ENCODE measurements at regions not wholly inside any gene's neighbourhood (a gene's known extent, or its start where the extent isn't known, plus 50 kb on each side); places are given as distances from the start of the nearest gene placed in this dataset.
A peak's percentile ranks its signal among the peaks of the same experiment; 100 is the strongest.
"Not testable (repeated sequence)": the region's sequence is repeated elsewhere in the genome, so short reads cannot be mapped to it uniquely, and the experiment has no call there.

GRCh38 chr5:133865113-133865512 lies 103.3 kb downstream of the C5orf15 start:
- Mint-ChIP-seq H3K4me1 (ENCODE audit: low read depth) (peaks cover 13% of the 10 kb centered on the region), H3K9me3 (ENCODE audit: low read depth) (no peaks in the 10 kb centered on the region), H3K4me3 (ENCODE audit: low read depth) (no peak overlapping the region), H3K27me3 (peaks cover 29% of the 10 kb centered on the region), H3K36me3 (ENCODE audit: insufficient read depth) (no peaks in the 10 kb centered on the region), H3K27ac (no peak overlapping the region)
- DNase-seq (ENCODE audit: low spot score, unreplicated experiment), result no peak
- TF ChIP-seq CTCF (IDR thresholded peaks at IDR 0.05; ENCODE audit: unreplicated experiment), result no peak

- no peak for TF ChIP-seq CTCF (IDR thresholded peaks at IDR 0.05; ENCODE audit: unreplicated experiment)
- Mint-ChIP-seq H3K27ac (no peak overlapping the region), H3K36me3 (ENCODE audit: insufficient read depth) (no peaks in the 10 kb centered on the region), H3K9me3 (ENCODE audit: low read depth) (peaks cover under 1% of the 10 kb centered on the region), H3K4me1 (ENCODE audit: low read depth) (peaks cover 13% of the 10 kb centered on the region), H3K4me3 (ENCODE audit: low read depth) (no peak overlapping the region), H3K27me3 (peaks cover 29% of the 10 kb centered on the region)
- DNase-seq (ENCODE audit: low spot score, unreplicated experiment), result no peak
Observed at GRCh38 chr5:133864711-133865110, 103.7 kb downstream of the C5orf15 start.

GRCh38 chr5:133863857-133864585 lies 104.4 kb downstream of the C5orf15 start:
- H3K4me3 Mint-ChIP-seq (ENCODE audit: low read depth), result no peak overlapping the region
- H3K36me3 Mint-ChIP-seq (ENCODE audit: insufficient read depth), result peaks cover 1% of the 10 kb centered on the region
- DNase-seq (ENCODE audit: low spot score, unreplicated experiment), result no peak
- peaks cover 7% of the 10 kb centered on the region for H3K9me3 Mint-ChIP-seq (ENCODE audit: low read depth)
- no peak for TF ChIP-seq CTCF (IDR thresholded peaks at IDR 0.05; ENCODE audit: unreplicated experiment)
- H3K27ac Mint-ChIP-seq, result no peak overlapping the region
- peaks cover 7% of the 10 kb centered on the region for H3K4me1 Mint-ChIP-seq (ENCODE audit: low read depth)
- peaks cover 29% of the 10 kb centered on the region for H3K27me3 Mint-ChIP-seq

GRCh38 chr5:133861161-133861737 lies 107.2 kb downstream of the C5orf15 start:
- TF ChIP-seq CTCF (IDR thresholded peaks at IDR 0.05; ENCODE audit: unreplicated experiment), result no peak
- no peak for DNase-seq (ENCODE audit: low spot score, unreplicated experiment)
- peaks cover 17% of the 10 kb centered on the region for H3K27me3 Mint-ChIP-seq
- H3K4me3 Mint-ChIP-seq (ENCODE audit: low read depth), result no peak overlapping the region
- H3K4me1 Mint-ChIP-seq (ENCODE audit: low read depth), result peaks cover 7% of the 10 kb centered on the region
- no peak overlapping the region for H3K27ac Mint-ChIP-seq
- peaks cover 10% of the 10 kb centered on the region for H3K9me3 Mint-ChIP-seq (ENCODE audit: low read depth)
- H3K36me3 Mint-ChIP-seq (ENCODE audit: insufficient read depth), result peaks cover 1% of the 10 kb centered on the region

- Mint-ChIP-seq H3K4me3 (ENCODE audit: low read depth) (no peak overlapping the region), H3K27me3 (peaks cover 3% of the 10 kb centered on the region), H3K36me3 (ENCODE audit: insufficient read depth) (peaks cover 1% of the 10 kb centered on the region), H3K4me1 (ENCODE audit: low read depth) (no peaks in the 10 kb centered on the region), H3K27ac (no peak overlapping the region), H3K9me3 (ENCODE audit: low read depth) (peaks cover 10% of the 10 kb centered on the region)
- no peak for TF ChIP-seq CTCF (IDR thresholded peaks at IDR 0.05; ENCODE audit: unreplicated experiment)
- DNase-seq (ENCODE audit: low spot score, unreplicated experiment), result no peak
Observed at GRCh38 chr5:133859073-133859472, 109.4 kb downstream of the C5orf15 start.

GRCh38 chr5:133857595-133858313 lies 110.7 kb downstream of the C5orf15 start:
- H3K27me3 Mint-ChIP-seq; H3K4me3 Mint-ChIP-seq (ENCODE audit: low read depth); DNase-seq (ENCODE audit: low spot score, unreplicated experiment); H3K36me3 Mint-ChIP-seq (ENCODE audit: insufficient read depth); H3K4me1 Mint-ChIP-seq (ENCODE audit: low read depth): not testable (repeated sequence)
- Mint-ChIP-seq H3K9me3 (ENCODE audit: low read depth) (peaks cover 10% of the 10 kb centered on the region), H3K27ac (peak overlapping the region; percentile 62)

All from progenitor cell of endocrine pancreas (in vitro differentiated cells).